T-helper 1 cell treated with Interleukin-12 subunit alpha and Interleukin-12 subunit beta and Interleukin-4 antibody, amounts not matched to agents 30 μg/mL and 1 μg/mL, for 36 hours (primary cell): ENCODE measurements at regions not wholly inside any gene's neighbourhood (a gene's known extent, or its start where the extent isn't known, plus 50 kb on each side); places are given as distances from the start of the nearest gene placed in this dataset.

Source experiments
- H3K27ac Mint-ChIP-seq: one replicate; pipeline ENCODE4 v1.8.0; 2021; ENCODE audit warnings: mild to moderate bottlenecking, mixed read lengths
- H3K27me3 Mint-ChIP-seq: one replicate; pipeline ENCODE4 v1.8.0; 2021; ENCODE audit warnings: low read depth, mixed read lengths
- H3K36me3 Mint-ChIP-seq: one replicate; pipeline ENCODE4 v1.8.0; 2021; ENCODE audit warnings: low read depth, mixed read lengths
- H3K4me1 Mint-ChIP-seq: one replicate; pipeline ENCODE4 v1.8.0; 2021; ENCODE audit warnings: low read depth, mixed read lengths
- H3K4me3 Mint-ChIP-seq: one replicate; pipeline ENCODE4 v1.8.0; 2021; ENCODE audit warnings: mild to moderate bottlenecking, moderate library complexity, mixed read lengths
- H3K9me3 Mint-ChIP-seq: one replicate; pipeline ENCODE4 v1.8.0; 2021; ENCODE audit warnings: mixed read lengths

- Mint-ChIP-seq H3K4me1 (no peaks in the 10 kb centered on the region), H3K27me3 (no peaks in the 10 kb centered on the region), H3K27ac (no peak overlapping the region), H3K36me3 (no peaks in the 10 kb centered on the region), H3K4me3 (no peak overlapping the region), H3K9me3 (no peaks in the 10 kb centered on the region)
These were observed 207.5 kb upstream of the NCAM1 start for GRCh38 chr11:112753706-112754105.

GRCh38 chr11:112759418-112759817, 201.8 kb upstream of the NCAM1 start:
- no peaks in the 10 kb centered on the region for H3K9me3 Mint-ChIP-seq
- H3K4me1 Mint-ChIP-seq = no peaks in the 10 kb centered on the region
- H3K27me3 Mint-ChIP-seq = no peaks in the 10 kb centered on the region
- H3K27ac Mint-ChIP-seq = no peak overlapping the region
- H3K36me3 Mint-ChIP-seq = no peaks in the 10 kb centered on the region
- H3K4me3 Mint-ChIP-seq = no peak overlapping the region

- H3K9me3 Mint-ChIP-seq = no peaks in the 10 kb centered on the region
- H3K4me3 Mint-ChIP-seq = no peak overlapping the region
- H3K4me1 Mint-ChIP-seq = no peaks in the 10 kb centered on the region
- no peaks in the 10 kb centered on the region for H3K36me3 Mint-ChIP-seq
- H3K27ac Mint-ChIP-seq = no peak overlapping the region
- H3K27me3 Mint-ChIP-seq = no peaks in the 10 kb centered on the region
These were observed 200.7 kb upstream of the NCAM1 start for GRCh38 chr11:112760396-112761059.

- H3K9me3 Mint-ChIP-seq = no peaks in the 10 kb centered on the region
- no peaks in the 10 kb centered on the region for H3K27me3 Mint-ChIP-seq
- no peak overlapping the region for H3K4me3 Mint-ChIP-seq
- no peaks in the 10 kb centered on the region for H3K4me1 Mint-ChIP-seq
- no peak overlapping the region for H3K27ac Mint-ChIP-seq
- no peaks in the 10 kb centered on the region for H3K36me3 Mint-ChIP-seq
These were observed 199.1 kb upstream of the NCAM1 start for GRCh38 chr11:112761911-112762706.

GRCh38 chr11:112762707-112763090, 198.5 kb upstream of the NCAM1 start:
- Mint-ChIP-seq H3K4me1 (no peaks in the 10 kb centered on the region), H3K9me3 (no peaks in the 10 kb centered on the region), H3K27me3 (no peaks in the 10 kb centered on the region), H3K4me3 (no peak overlapping the region), H3K27ac (no peak overlapping the region), H3K36me3 (no peaks in the 10 kb centered on the region)

- H3K4me1 Mint-ChIP-seq = no peaks in the 10 kb centered on the region
- no peaks in the 10 kb centered on the region for H3K27me3 Mint-ChIP-seq
- no peaks in the 10 kb centered on the region for H3K36me3 Mint-ChIP-seq
- no peak overlapping the region for H3K27ac Mint-ChIP-seq
- H3K4me3 Mint-ChIP-seq = no peak overlapping the region
- no peaks in the 10 kb centered on the region for H3K9me3 Mint-ChIP-seq
These were observed 195.9 kb upstream of the NCAM1 start for GRCh38 chr11:112765337-112765736.

GRCh38 chr11:112769170-112769569, 192.1 kb upstream of the NCAM1 start:
- Mint-ChIP-seq H3K36me3 (no peaks in the 10 kb centered on the region), H3K4me3 (no peak overlapping the region), H3K27ac (no peak overlapping the region), H3K9me3 (no peaks in the 10 kb centered on the region), H3K27me3 (no peaks in the 10 kb centered on the region), H3K4me1 (peaks cover 2% of the 10 kb centered on the region)

- Mint-ChIP-seq H3K36me3 (no peaks in the 10 kb centered on the region), H3K4me3 (no peak overlapping the region), H3K27me3 (no peaks in the 10 kb centered on the region), H3K4me1 (peaks cover 2% of the 10 kb centered on the region), H3K9me3 (no peaks in the 10 kb centered on the region), H3K27ac (no peak overlapping the region)
These were observed 191.6 kb upstream of the NCAM1 start for GRCh38 chr11:112769584-112769983.

GRCh38 chr11:112770033-112770432, 191.2 kb upstream of the NCAM1 start:
- H3K9me3 Mint-ChIP-seq = no peaks in the 10 kb centered on the region
- H3K27me3 Mint-ChIP-seq = no peaks in the 10 kb centered on the region
- H3K36me3 Mint-ChIP-seq = no peaks in the 10 kb centered on the region
- H3K4me3 Mint-ChIP-seq = no peak overlapping the region
- peaks cover 2% of the 10 kb centered on the region for H3K4me1 Mint-ChIP-seq
- no peak overlapping the region for H3K27ac Mint-ChIP-seq

- no peak overlapping the region for H3K4me3 Mint-ChIP-seq
- H3K27ac Mint-ChIP-seq = no peak overlapping the region
- no peaks in the 10 kb centered on the region for H3K36me3 Mint-ChIP-seq
- H3K4me1 Mint-ChIP-seq = peaks cover 2% of the 10 kb centered on the region
- no peaks in the 10 kb centered on the region for H3K27me3 Mint-ChIP-seq
- H3K9me3 Mint-ChIP-seq = no peaks in the 10 kb centered on the region
These were observed 190.7 kb upstream of the NCAM1 start for GRCh38 chr11:112770487-112770886.

GRCh38 chr11:112771851-112772250, 189.4 kb upstream of the NCAM1 start:
- H3K9me3 Mint-ChIP-seq = no peaks in the 10 kb centered on the region
- no peak overlapping the region for H3K27ac Mint-ChIP-seq
- no peak overlapping the region for H3K4me3 Mint-ChIP-seq

GRCh38 chr11:112773264-112773663, 188.0 kb upstream of the NCAM1 start:
- Mint-ChIP-seq H3K27ac (no peak overlapping the region), H3K27me3 (no peaks in the 10 kb centered on the region), H3K4me1 (peaks cover 2% of the 10 kb centered on the region), H3K36me3 (no peaks in the 10 kb centered on the region), H3K9me3 (no peaks in the 10 kb centered on the region), H3K4me3 (no peak overlapping the region)

More at GRCh38 chr11:112771851-112772250, 189.4 kb upstream of the NCAM1 start:
- Mint-ChIP-seq H3K4me1 (peaks cover 2% of the 10 kb centered on the region), H3K27me3 (no peaks in the 10 kb centered on the region), H3K36me3 (no peaks in the 10 kb centered on the region)

- H3K27ac Mint-ChIP-seq = no peak overlapping the region
- H3K4me3 Mint-ChIP-seq = no peak overlapping the region
- no peaks in the 10 kb centered on the region for H3K36me3 Mint-ChIP-seq
- no peaks in the 10 kb centered on the region for H3K9me3 Mint-ChIP-seq
- peaks cover 2% of the 10 kb centered on the region for H3K4me1 Mint-ChIP-seq
- H3K27me3 Mint-ChIP-seq = peaks cover under 1% of the 10 kb centered on the region
These were observed 184.4 kb upstream of the NCAM1 start for GRCh38 chr11:112776834-112777233.

- Mint-ChIP-seq H3K27ac (no peak overlapping the region), H3K4me1 (no peaks in the 10 kb centered on the region), H3K9me3 (no peaks in the 10 kb centered on the region), H3K4me3 (no peak overlapping the region), H3K27me3 (peaks cover 4% of the 10 kb centered on the region), H3K36me3 (no peaks in the 10 kb centered on the region)
These were observed 183.9 kb upstream of the NCAM1 start for GRCh38 chr11:112777283-112777751.
